Keratinocyte (primary cell): ENCODE measurements at regions not wholly inside any gene's neighbourhood (a gene's known extent, or its start where the extent isn't known, plus 50 kb on each side); places are given as distances from the start of the nearest gene placed in this dataset.

Source experiments
- DNase-seq: peaks from one replicate; pipeline ENCODE4 v3.0.0-alpha.2; 2011; ENCODE audit warnings: low read depth, missing footprints, low spot score
- FAIRE-seq: peaks from 2 replicates; lab custom pipeline; 2011; peaks lifted over from hg19 to GRCh38; lab: Jason Lieb, UNC
- H2AFZ ChIP-seq: 2 replicates; pipeline ENCODE4 v1.6.0; 2012; ENCODE audit warnings: low read length, control low read depth, inconsistent platforms; ENCODE audit not compliant: control insufficient read depth
- H3K27ac ChIP-seq: 2 replicates; pipeline ENCODE4 v1.5.1; 2011; ENCODE audit warnings: low read length; ENCODE audit not compliant: control insufficient read depth, insufficient read depth
- H3K27me3 ChIP-seq: 3 replicates; pipeline ENCODE4 v1.6.0; 2011; ENCODE audit warnings: low read length; ENCODE audit not compliant: control insufficient read depth, insufficient read depth; ENCODE audit errors: extremely low read depth
- H3K36me3 ChIP-seq, 2 experiments: 2 replicates in 1 of 2; 3 replicates in 1 of 2; pipeline ENCODE4 v1.5.1; 2011; ENCODE audit warnings: low read length in 2 of 2, mild to moderate bottlenecking in 1 of 2; ENCODE audit not compliant: control insufficient read depth in 2 of 2, insufficient read depth in 2 of 2; ENCODE audit errors: extremely low read depth in 1 of 2
- H3K4me1 ChIP-seq: 3 replicates; pipeline ENCODE4 v1.5.1; 2011; ENCODE audit warnings: low read length; ENCODE audit not compliant: control insufficient read depth, insufficient read depth; ENCODE audit errors: extremely low read depth
- H3K4me2 ChIP-seq: 3 replicates; pipeline ENCODE4 v1.6.0; 2011; ENCODE audit warnings: low read depth, low read length; ENCODE audit not compliant: control insufficient read depth, insufficient read depth; ENCODE audit errors: extremely low read depth
- H3K4me3 ChIP-seq, 3 experiments: fragments of 200-600 bp in 1 of 3; sonication (generic) in 1 of 3; 2 replicates in 2 of 3; 3 replicates in 1 of 3; pipeline ENCODE4 v1.5.1; 2011 to 2016; ENCODE audit warnings: low read length in 3 of 3, mild to moderate bottlenecking in 3 of 3, control low read depth in 2 of 3, inconsistent platforms in 1 of 3, low read depth in 1 of 3, mixed read lengths in 1 of 3, mixed run types in 1 of 3, moderate library complexity in 1 of 3; ENCODE audit not compliant: control insufficient read depth in 2 of 3, insufficient read depth in 2 of 3; ENCODE audit errors: extremely low read depth in 1 of 3
- H3K79me2 ChIP-seq: 2 replicates; pipeline ENCODE4 v1.6.0; 2012; ENCODE audit warnings: low read length; ENCODE audit not compliant: control insufficient read depth, insufficient read depth
- H3K9ac ChIP-seq: 3 replicates; pipeline ENCODE4 v1.6.0; 2011; ENCODE audit warnings: low read length; ENCODE audit not compliant: control insufficient read depth, insufficient read depth; ENCODE audit errors: extremely low read depth
- H3K9me1 ChIP-seq: 3 replicates; pipeline ENCODE4 v1.6.0; 2011; ENCODE audit warnings: low read length; ENCODE audit not compliant: control insufficient read depth, insufficient read depth; ENCODE audit errors: extremely low read depth
- H3K9me3 ChIP-seq: 2 replicates; pipeline ENCODE4 v1.5.1; 2012; ENCODE audit warnings: low read depth, low read length; ENCODE audit not compliant: control insufficient read depth
- H4K20me1 ChIP-seq: 3 replicates; pipeline ENCODE4 v1.6.0; 2011; ENCODE audit warnings: low read length; ENCODE audit not compliant: control insufficient read depth, insufficient read depth; ENCODE audit errors: extremely low read depth
- CTCF ChIP-seq, 3 experiments: IDR thresholded peaks in 1 of 3; conservative IDR thresholded peaks in 1 of 3; optimal IDR thresholded peaks in 1 of 3; 2 replicates in 2 of 3; 3 replicates in 1 of 3; pipeline versions ENCODE3 to v1.5.1; 2011; ENCODE audit warnings: low read length in 3 of 3, mild to moderate bottlenecking in 3 of 3, moderate library complexity in 2 of 3, control low read depth in 1 of 3, inconsistent platforms in 1 of 3; ENCODE audit not compliant: insufficient read depth in 2 of 3; ENCODE audit errors: extremely low read depth in 1 of 3
- EZH2 ChIP-seq: IDR thresholded peaks from one replicate; pipeline ENCODE4 v1.6.1; 2012; ENCODE audit warnings: inconsistent platforms, mild to moderate bottlenecking, low read length, moderate library complexity
- dilution Hi-C: fragments of 300-500 bp; cut with MboI; formaldehyde crosslinking; loops from one replicate; pipeline ENCODE4 v1.7.0; 2020; ENCODE audit warnings: low sequenced_read_pairs; ENCODE audit not compliant: extremely low pct_ligation_motif_present

- H4K20me1 ChIP-seq, result no peaks in the 10 kb centered on the region
- no peak overlapping the region for H3K4me2 ChIP-seq
- DNase-seq, result no peak
- H3K27ac ChIP-seq, result no peak overlapping the region
- peak overlapping the region; percentile 56 for H2AFZ ChIP-seq
- dilution Hi-C loops, result no loop called here
- no peaks in the 10 kb centered on the region for H3K27me3 ChIP-seq
- no peak for TF ChIP-seq EZH2
- TF ChIP-seq CTCF (optimal IDR thresholded peaks at IDR 0.05 in 1 of 3, IDR thresholded peaks at IDR 0.05 in 1 of 3, conservative IDR thresholded peaks at IDR 0.05 in 1 of 3; ENCODE audit: extremely low read depth in 1 of 3, insufficient read depth in 2 of 3, low read length in 3 of 3), result no peak
- H3K9me3 ChIP-seq, result no peaks in the 10 kb centered on the region
- H3K4me3 ChIP-seq, result no peak overlapping the region
- H3K36me3 ChIP-seq, result no peaks in the 10 kb centered on the region
- H3K79me2 ChIP-seq, result no peaks in the 10 kb centered on the region
- peak; percentile 61 for FAIRE-seq
- H3K9me1 ChIP-seq, result no peaks in the 10 kb centered on the region
- peaks cover 27% of the 10 kb centered on the region for H3K4me1 ChIP-seq
- H3K9ac ChIP-seq, result no peak overlapping the region
Measured at GRCh38 chr15:35308802-35309201, 223.7 kb upstream of the NANOGP8 start.

- no peak overlapping the region for H3K9ac ChIP-seq
- H3K4me2 ChIP-seq, result no peak overlapping the region
- H3K27ac ChIP-seq, result no peak overlapping the region
- peaks cover 27% of the 10 kb centered on the region for H3K4me1 ChIP-seq
- no peak overlapping the region for H2AFZ ChIP-seq
- H3K4me3 ChIP-seq, result no peak overlapping the region
- FAIRE-seq (no peak), DNase-seq (no peak)
- no peaks in the 10 kb centered on the region for H3K79me2 ChIP-seq
- TF ChIP-seq EZH2 (no peak), CTCF (optimal IDR thresholded peaks at IDR 0.05 in 1 of 3, IDR thresholded peaks at IDR 0.05 in 1 of 3, conservative IDR thresholded peaks at IDR 0.05 in 1 of 3; ENCODE audit: extremely low read depth in 1 of 3, insufficient read depth in 2 of 3, low read length in 3 of 3) (no peak)
- no peaks in the 10 kb centered on the region for H4K20me1 ChIP-seq
- dilution Hi-C loops, result no loop called here
- H3K9me1 ChIP-seq, result no peaks in the 10 kb centered on the region
- H3K36me3 ChIP-seq, result no peaks in the 10 kb centered on the region
- no peaks in the 10 kb centered on the region for H3K9me3 ChIP-seq
- H3K27me3 ChIP-seq, result no peaks in the 10 kb centered on the region
Measured at GRCh38 chr15:35307676-35308075, 222.6 kb upstream of the NANOGP8 start.
